Heart left ventricle (tissue), 16 donors: ENCODE measurements at regions not wholly inside any gene's neighbourhood (a gene's known extent, or its start where the extent isn't known, plus 50 kb on each side); places are given as distances from the start of the nearest gene placed in this dataset.

Experiments used
- ATAC-seq, 4 donors: fragments of 200-7000 bp; cut with Tn5 transposase; one replicate each; pipeline ENCODE4 v1.9.1; 2020 to 2022; ENCODE audit warnings: moderate library complexity in 4 of 4, mild to moderate bottlenecking in 3 of 4, moderate number of reproducible peaks in 1 of 4
- DNase-seq, 5 donors: peaks; one replicate each; pipeline ENCODE4 v3.0.0-alpha.2; 2020
- H3K27ac ChIP-seq, 12 donors: fragments of 200-600 bp; sonication (generic) in 4 of 12; one replicate each; pipeline versions ENCODE4 v1.5.0 to v1.8.0; 2016 to 2022; ENCODE audit warnings: mild to moderate bottlenecking in 2 of 12
- H3K27me3 ChIP-seq, 9 donors: fragments of 200-600 bp; sonication (generic) in 2 of 9; one replicate each; pipeline versions ENCODE4 v1.5.1 to v1.8.0; 2016 to 2022; ENCODE audit warnings: mild to moderate bottlenecking in 3 of 9
- H3K36me3 ChIP-seq, 9 donors: fragments of 200-600 bp; sonication (generic) in 2 of 9; one replicate each; pipeline versions ENCODE4 v1.5.0 to v1.8.0; 2018 to 2022; ENCODE audit warnings: mild to moderate bottlenecking in 2 of 9
- H3K4me1 ChIP-seq, 12 donors: fragments of 200-600 bp; sonication (generic) in 4 of 12; one replicate each; pipeline versions ENCODE4 v1.5.0 to v1.8.0; 2016 to 2022; ENCODE audit warnings: mild to moderate bottlenecking in 3 of 12
- H3K4me3 ChIP-seq, 12 donors: fragments of 200-600 bp; sonication (generic) in 4 of 12; one replicate each; pipeline versions ENCODE4 v1.5.0 to v1.8.0; 2017 to 2022; ENCODE audit warnings: mild to moderate bottlenecking in 9 of 12, moderate library complexity in 4 of 12
- H3K9me3 ChIP-seq, 12 donors: fragments of 200-600 bp; sonication (generic) in 4 of 12; one replicate each; pipeline versions ENCODE4 v1.5.0 to v1.8.0; 2016 to 2022; ENCODE audit warnings: mild to moderate bottlenecking in 1 of 12
- CTCF ChIP-seq, 12 donors: fragments of 200-600 bp; sonication (generic) in 4 of 12; IDR thresholded peaks; one replicate each; pipeline versions ENCODE4 v1.5.0 to v1.8.0; 2018 to 2022; ENCODE audit warnings: antibody characterized with exemption in 12 of 12, mild to moderate bottlenecking in 5 of 12
- POLR2A ChIP-seq, 2 donors: fragments of 450-650 bp; IDR thresholded peaks; one replicate each; pipeline ENCODE4 v1.6.1; 2017; ENCODE audit warnings: antibody characterized with exemption in 2 of 2, mild to moderate bottlenecking in 2 of 2, moderate library complexity in 2 of 2
- WGBS, 4 donors: extraction: QIAGEN DNeasy Blood & Tissue Kit in 2 of 4; methylation state at CpG; one replicate each; pipeline versions ENCODE4 v1.1.5 to v1.1.7; 2013 to 2018; 5-methylcytosine and 5-hydroxymethylcytosine counted together
- intact Hi-C, 10 donors: fragments of 100-400 bp; cut with DNase I; formaldehyde crosslinking; loops; one replicate each; pipeline versions ENCODE4 v1.11.1 to v1.14.2; 2022
- donor health status: ischemic (EF 13 %, LVEDD 7.1; RV severe dilation, severe dysfunction).
- donor health status: healthy with polysubstance abuse.
- donor health status: DM: no; HTN: yes; CAD: no.
- donor health status: DM: no; HTN: no; CAD: no.
- donor health status: ischemic (EF 25% LVEDD 6.9; RV normal size, moderate dysfunction).
- donor health status: ischemic (EF 25% LVEDD 5.7; RV mildly dilated, moderate dysfunction).
- donor health status: healthy.
- donor health status: DM: yes; HTN: yes; CAD: no.
- donor health status: ischemic (EF 35%, LVEDD 5.7; RV mildly dilated, moderate dysfunction).
- donor health status: nonischemic (EF 11% LVEDD 7.7; RV severe dilation, severe dysfunction).
- donor health status: DM: yes; HTN: yes; CAD: no.
- donor health status: PGD.
- donor health status: ischemic (EF 29% LVEDD 5.4; RV normal size, mild dysfunction).
- donor health status: nonischemic (EF 23%, LVEDD 6.1; RV moderate dilation, normal function).

DNA sequence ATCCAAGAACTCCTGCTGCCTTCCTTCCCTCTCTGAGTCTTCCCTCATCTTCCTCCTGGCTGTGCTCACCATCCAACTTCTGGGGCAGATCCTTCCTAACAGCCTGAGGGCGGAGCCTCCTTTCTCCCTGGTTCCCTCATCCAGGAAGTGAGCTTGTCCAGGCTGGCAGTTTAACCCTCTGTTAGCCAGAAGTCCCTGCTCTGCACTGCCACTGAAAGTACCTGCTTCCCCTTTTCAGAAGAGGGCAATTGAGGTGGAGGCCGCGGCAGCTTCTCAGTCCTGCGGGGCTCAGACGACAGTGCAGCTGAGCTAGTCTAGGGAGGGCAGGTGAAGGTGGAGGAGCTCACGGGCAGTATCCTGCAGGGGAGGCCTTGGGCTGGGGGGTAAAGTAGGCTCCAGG is 149.1 kb downstream of the FCRL5 start:
- no peak for DNase-seq
- Histone ChIP-seq H3K4me1 (peaks cover 0 to 13% (median 0%) of the 10 kb centered on the region in 12 donors), H3K4me3 (no peak overlapping the region), H3K9me3 (no peaks in the 10 kb centered on the region), H3K27ac (peak overlapping the region in 1 of 12 donors; percentile 15), H3K27me3 (peaks cover 0 to 15% (median 0%) of the 10 kb centered on the region in 9 donors), H3K36me3 (no peaks in the 10 kb centered on the region)
- whole genome bisulfite sequencing, 4 donors, result 39 to 56% (median 48%) methylated on average over 3 to 6 of the region's 6 CpGs
- TF ChIP-seq CTCF (IDR thresholded peaks at IDR 0.05), result no peak
- TF ChIP-seq POLR2A (IDR thresholded peaks at IDR 0.05), result no peak
- intact Hi-C loops, result no loop called here
- ATAC-seq, result no peak

- intact Hi-C loops, result no loop called here
- 37 to 55% (median 44%) methylated on average over 6 of the region's 6 CpGs for WGBS, 4 donors
Measured at GRCh38 chr1:157400766-157401165, 151.5 kb downstream of the FCRL5 start.

DNA sequence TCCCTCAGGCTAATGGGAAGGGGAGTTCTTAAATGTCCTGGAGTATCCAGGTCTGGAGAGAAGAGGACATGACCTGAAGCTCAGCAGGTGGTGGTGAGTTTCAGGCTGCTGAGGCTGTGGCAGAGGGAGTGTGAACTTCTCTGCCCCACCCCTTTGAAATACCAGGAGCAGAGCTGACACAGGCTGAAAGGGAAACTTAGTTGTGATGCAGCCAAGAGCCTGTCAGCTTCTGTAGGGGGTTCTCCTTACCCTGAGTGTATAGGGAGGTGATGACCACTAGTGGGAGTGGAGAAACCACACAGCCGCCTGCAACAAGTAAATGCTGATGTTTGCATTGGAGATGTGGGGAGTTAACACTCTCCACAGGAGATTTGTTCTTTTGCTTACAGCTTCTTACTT is 152.3 kb downstream of the FCRL5 start:
- H3K27me3 ChIP-seq, result peaks cover 0 to 24% (median 0%) of the 10 kb centered on the region in 9 donors
- no peak overlapping the region for H3K4me3 ChIP-seq
- no peak overlapping the region for H3K27ac ChIP-seq
- H3K4me1 ChIP-seq, result peaks cover 0 to 13% (median 0%) of the 10 kb centered on the region in 12 donors
- H3K36me3 ChIP-seq, result no peaks in the 10 kb centered on the region
- 49 to 66% (median 56%) methylated on average over 1 of the region's 1 CpG for WGBS, 4 donors
- no peaks in the 10 kb centered on the region for H3K9me3 ChIP-seq
- TF ChIP-seq POLR2A (IDR thresholded peaks at IDR 0.05) (no peak), CTCF (IDR thresholded peaks at IDR 0.05) (no peak)
- intact Hi-C loops, result no loop called here
- ATAC-seq, result no peak
- no peak for DNase-seq

More at GRCh38 chr1:157400766-157401165, 151.5 kb downstream of the FCRL5 start:
- Histone ChIP-seq H3K27ac (no peak overlapping the region), H3K9me3 (no peaks in the 10 kb centered on the region), H3K27me3 (peaks cover 0 to 18% (median 0%) of the 10 kb centered on the region in 9 donors), H3K36me3 (no peaks in the 10 kb centered on the region), H3K4me3 (no peak overlapping the region), H3K4me1 (peaks cover 0 to 13% (median 0%) of the 10 kb centered on the region in 12 donors)
- ATAC-seq (no peak), DNase-seq (no peak)
- TF ChIP-seq CTCF (IDR thresholded peaks at IDR 0.05) (no peak), POLR2A (IDR thresholded peaks at IDR 0.05) (no peak)

- H3K9me3 ChIP-seq, result peaks cover 0 to 2% (median 0%) of the 10 kb centered on the region in 12 donors
- H3K27me3 ChIP-seq, result peaks cover 0 to 24% (median 0%) of the 10 kb centered on the region in 9 donors
- H3K4me3 ChIP-seq, result no peak overlapping the region
- H3K4me1 ChIP-seq, result peaks cover 0 to 13% (median 0%) of the 10 kb centered on the region in 12 donors
- no peaks in the 10 kb centered on the region for H3K36me3 ChIP-seq
- H3K27ac ChIP-seq, result no peak overlapping the region
- TF ChIP-seq CTCF (IDR thresholded peaks at IDR 0.05) (no peak), POLR2A (IDR thresholded peaks at IDR 0.05) (no peak)
- WGBS, 4 donors, result 57 to 65% (median 61%) methylated on average over 3 of the region's 3 CpGs
- ATAC-seq (no peak), DNase-seq (no peak)
- intact Hi-C loops, result no loop called here
Measured at GRCh38 chr1:157399343-157399983, 152.9 kb downstream of the FCRL5 start.
